ENCODE measurements at regions not wholly inside any gene's neighbourhood (a gene's known extent, or its start where the extent isn't known, plus 50 kb on each side); places are given as distances from the start of the nearest gene placed in this dataset.

DNA sequence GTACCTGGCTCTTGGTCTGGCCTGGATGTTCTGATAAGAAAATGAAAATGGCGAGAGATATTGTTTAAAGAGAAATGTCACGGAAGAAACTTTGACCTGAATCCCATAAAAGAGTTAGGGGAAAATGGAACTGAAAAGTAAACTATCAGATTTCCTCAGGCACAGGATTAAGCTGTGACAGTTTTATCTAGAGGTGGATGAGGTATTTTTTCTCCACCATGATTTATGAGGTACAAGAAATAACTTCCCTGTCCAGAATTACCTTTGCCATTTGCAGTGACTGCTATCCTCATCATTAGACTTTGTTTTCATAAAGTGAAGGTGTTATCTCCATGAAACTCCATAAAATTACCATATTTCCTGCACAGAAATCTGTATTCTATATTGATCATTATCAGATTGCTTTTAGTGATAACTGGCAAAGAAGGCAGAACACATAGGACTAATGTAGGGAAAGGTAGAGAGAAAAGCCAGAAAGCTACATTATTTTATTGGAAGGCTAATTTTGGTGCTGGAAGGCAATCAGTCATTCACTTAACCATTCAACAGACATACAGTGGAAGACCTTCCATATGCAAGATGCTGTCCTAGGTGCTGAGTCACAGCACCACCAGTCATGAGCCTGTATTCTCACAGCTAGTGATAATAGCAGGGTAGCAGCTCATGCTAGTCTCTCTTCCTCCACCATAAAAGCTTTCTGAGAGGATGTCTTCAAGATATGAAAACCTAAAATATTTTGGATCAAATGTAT, 427.3 kb upstream of the CITED2 start:
- DNase-seq (ENCODE audit: low spot score in 2 of 2): no peak
- H3K9me3 Mint-ChIP-seq: no peaks in the 10 kb centered on the region
- peak; percentile 42 for ATAC-seq
- H3K27ac Mint-ChIP-seq: no peak overlapping the region
- H3K4me3 Mint-ChIP-seq: no peak overlapping the region
- no peaks in the 10 kb centered on the region for H3K36me3 Mint-ChIP-seq
- H3K4me1 Mint-ChIP-seq: no peaks in the 10 kb centered on the region

DNA sequence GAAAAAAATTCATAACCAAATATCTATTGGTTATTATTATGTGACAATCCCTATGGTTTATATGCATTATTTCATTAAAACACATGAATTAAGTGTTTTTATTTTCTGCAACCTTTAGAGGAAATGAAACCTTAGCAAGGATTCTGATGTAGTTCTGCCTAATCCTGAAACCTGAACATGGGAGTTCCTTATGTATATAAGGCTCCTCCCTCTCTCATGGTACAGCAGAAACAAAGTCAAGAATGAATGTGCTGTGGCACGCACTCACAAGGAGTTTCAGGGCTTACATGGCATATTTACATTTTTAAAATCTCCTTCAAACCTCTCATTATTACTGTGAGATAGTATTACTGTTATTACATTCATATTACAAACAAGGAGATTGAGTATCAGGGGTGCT, 426.4 kb upstream of the CITED2 start:
- H3K4me3 Mint-ChIP-seq: no peak overlapping the region
- no peaks in the 10 kb centered on the region for H3K9me3 Mint-ChIP-seq
- no peak overlapping the region for H3K27ac Mint-ChIP-seq
- no peaks in the 10 kb centered on the region for H3K36me3 Mint-ChIP-seq
- ATAC-seq: peak; percentile 61
- no peaks in the 10 kb centered on the region for H3K4me1 Mint-ChIP-seq
- no peak for DNase-seq (ENCODE audit: low spot score in 2 of 2)

DNA sequence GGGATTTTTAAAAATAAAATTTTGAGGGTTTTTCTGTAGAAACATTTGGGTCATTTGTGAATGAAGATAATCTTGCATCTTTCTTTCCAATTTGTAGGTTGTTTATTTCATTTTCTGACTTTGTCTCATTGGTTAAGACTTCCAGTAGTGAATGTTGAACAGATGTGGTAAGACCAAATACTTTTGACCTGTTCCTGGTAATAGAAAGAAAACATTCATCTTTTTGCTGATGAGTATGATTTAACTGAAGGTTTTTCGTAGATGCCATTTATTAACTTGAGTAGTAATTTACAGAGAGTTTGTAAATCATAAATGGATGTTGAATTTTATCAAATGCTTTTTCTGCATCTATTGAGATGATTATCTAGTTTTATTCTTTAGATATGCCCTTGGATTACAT, 416.1 kb upstream of the CITED2 start:
- H3K27ac Mint-ChIP-seq: no peak overlapping the region
- no peaks in the 10 kb centered on the region for H3K36me3 Mint-ChIP-seq

DNA sequence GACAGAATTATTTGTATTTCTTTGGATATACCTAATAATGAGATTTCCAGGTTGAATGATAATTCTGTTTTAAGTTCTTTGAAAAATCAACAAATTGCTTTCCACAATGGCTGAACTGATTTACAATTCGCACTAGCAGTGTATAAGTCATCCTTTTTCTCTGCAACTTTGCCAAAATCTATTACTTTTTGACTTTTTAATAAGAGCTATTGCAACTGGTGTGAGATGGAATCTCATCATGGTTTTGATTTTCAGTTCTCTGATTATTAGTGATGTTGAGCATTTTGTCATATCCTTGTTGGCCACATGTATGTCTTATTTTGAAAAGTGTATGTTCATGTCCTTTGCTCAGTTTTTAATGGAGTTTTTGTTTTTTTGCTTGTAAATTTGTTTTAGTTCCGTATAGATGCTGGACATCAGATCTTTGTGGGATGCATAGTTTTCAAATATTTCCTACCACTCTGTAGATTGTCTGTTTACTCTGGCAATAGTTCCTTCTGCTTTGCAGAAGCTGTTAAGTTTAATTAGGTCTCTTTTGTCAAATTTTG, 409.8 kb upstream of the CITED2 start:
- Mint-ChIP-seq H3K36me3 (no peaks in the 10 kb centered on the region), H3K4me3 (no peak overlapping the region), H3K27ac (no peak overlapping the region), H3K4me1 (no peaks in the 10 kb centered on the region), H3K9me3 (peaks cover 3% of the 10 kb centered on the region)
- ATAC-seq: no peak
- DNase-seq (ENCODE audit: low spot score in 2 of 2): no peak

More for the DNA sequence above, 416.1 kb upstream of the CITED2 start:
- ATAC-seq (no peak), DNase-seq (ENCODE audit: low spot score in 2 of 2) (no peak)
- H3K4me1 Mint-ChIP-seq: no peaks in the 10 kb centered on the region
- H3K9me3 Mint-ChIP-seq: peaks cover 3% of the 10 kb centered on the region
- no peak overlapping the region for H3K4me3 Mint-ChIP-seq

DNA sequence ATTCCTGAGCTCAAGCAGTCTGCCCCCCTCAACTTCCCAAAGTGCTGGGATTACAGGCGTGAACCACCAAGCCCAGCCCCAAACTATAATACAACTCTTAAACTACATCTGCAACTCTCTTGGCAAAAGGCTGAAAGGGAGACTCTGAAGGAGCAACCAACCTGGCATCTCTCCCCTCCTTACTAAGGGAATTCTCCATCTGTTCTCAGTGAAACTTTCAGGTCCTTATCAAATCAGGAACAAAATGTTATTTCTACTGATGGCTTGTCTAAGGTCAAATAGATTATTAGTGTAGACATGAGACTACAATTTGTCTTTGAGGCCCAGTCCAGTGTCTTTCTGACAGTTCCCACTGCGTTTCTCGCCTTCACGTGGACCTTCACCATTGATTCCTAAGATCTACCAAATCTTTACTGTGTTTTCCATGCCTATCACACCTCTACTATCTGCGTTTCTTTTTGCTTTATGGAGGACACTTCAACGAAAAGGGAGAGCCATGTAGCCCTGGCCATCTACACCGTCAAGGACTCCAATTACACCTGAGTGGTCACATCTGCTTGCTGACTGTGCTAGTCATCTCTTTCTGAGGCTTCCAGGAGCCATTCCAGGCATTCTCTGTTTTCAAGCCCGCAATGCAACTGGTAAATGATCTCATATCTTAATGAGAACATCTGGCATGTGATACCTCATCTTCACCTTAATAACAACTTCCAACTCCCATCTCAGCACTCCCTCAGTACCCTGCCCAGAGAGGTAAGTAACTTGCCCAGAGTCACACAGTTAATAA, 405.7 kb upstream of the CITED2 start:
- ATAC-seq (no peak), DNase-seq (ENCODE audit: low spot score in 2 of 2) (no peak)
- Mint-ChIP-seq H3K4me3 (no peak overlapping the region), H3K36me3 (no peaks in the 10 kb centered on the region), H3K9me3 (no peaks in the 10 kb centered on the region), H3K27ac (no peak overlapping the region), H3K4me1 (peaks cover 5% of the 10 kb centered on the region)

DNA sequence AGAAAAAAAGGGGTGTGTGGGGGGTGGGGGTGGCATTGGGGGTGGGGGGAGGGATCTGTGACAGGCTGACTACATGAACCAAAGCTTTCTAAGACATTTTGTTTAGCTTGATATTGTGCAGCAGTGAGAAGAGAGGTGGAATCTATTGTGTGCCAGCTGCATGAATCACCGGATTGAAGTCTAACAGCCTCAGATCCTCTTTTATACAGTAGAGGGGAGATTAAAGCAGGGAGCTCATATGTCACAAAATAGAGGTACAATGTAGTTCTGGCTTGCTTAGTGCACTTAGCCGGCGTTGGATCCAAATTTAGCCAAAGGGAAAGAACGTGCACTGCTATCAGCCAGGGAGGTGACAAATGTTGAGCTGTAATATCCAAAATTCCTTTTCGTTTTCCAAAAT, 404.2 kb upstream of the CITED2 start:
- H3K4me3 Mint-ChIP-seq: no peak overlapping the region
- H3K4me1 Mint-ChIP-seq: peaks cover 5% of the 10 kb centered on the region
- H3K27ac Mint-ChIP-seq: no peak overlapping the region
- DNase-seq (ENCODE audit: low spot score in 2 of 2) (no peak), ATAC-seq (no peak)
- H3K36me3 Mint-ChIP-seq: no peaks in the 10 kb centered on the region
- no peaks in the 10 kb centered on the region for H3K9me3 Mint-ChIP-seq

DNA sequence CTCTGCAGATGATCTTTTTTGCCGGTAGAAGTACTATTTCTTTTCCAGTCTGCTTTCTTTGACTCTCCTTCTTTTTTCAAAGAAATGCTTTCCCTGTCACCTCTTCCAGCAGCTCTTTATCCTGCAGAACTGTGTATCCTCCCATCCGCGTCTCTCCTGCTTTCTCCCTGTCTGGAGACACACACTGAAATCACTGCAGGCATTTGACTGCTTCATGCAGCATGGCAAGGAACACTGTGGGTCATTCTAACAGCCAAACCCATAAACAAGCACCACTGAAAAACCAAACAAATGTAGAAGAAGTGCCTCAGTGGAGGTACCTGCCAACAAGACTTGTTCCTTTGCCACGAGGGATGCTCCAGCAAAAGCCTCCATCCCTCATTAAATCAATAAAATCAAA, 403.7 kb upstream of the CITED2 start:
- Mint-ChIP-seq H3K9me3 (no peaks in the 10 kb centered on the region), H3K36me3 (no peaks in the 10 kb centered on the region), H3K4me1 (peaks cover 5% of the 10 kb centered on the region), H3K4me3 (no peak overlapping the region), H3K27ac (no peak overlapping the region)
- no peak for DNase-seq (ENCODE audit: low spot score in 2 of 2)
- no peak for ATAC-seq

DNA sequence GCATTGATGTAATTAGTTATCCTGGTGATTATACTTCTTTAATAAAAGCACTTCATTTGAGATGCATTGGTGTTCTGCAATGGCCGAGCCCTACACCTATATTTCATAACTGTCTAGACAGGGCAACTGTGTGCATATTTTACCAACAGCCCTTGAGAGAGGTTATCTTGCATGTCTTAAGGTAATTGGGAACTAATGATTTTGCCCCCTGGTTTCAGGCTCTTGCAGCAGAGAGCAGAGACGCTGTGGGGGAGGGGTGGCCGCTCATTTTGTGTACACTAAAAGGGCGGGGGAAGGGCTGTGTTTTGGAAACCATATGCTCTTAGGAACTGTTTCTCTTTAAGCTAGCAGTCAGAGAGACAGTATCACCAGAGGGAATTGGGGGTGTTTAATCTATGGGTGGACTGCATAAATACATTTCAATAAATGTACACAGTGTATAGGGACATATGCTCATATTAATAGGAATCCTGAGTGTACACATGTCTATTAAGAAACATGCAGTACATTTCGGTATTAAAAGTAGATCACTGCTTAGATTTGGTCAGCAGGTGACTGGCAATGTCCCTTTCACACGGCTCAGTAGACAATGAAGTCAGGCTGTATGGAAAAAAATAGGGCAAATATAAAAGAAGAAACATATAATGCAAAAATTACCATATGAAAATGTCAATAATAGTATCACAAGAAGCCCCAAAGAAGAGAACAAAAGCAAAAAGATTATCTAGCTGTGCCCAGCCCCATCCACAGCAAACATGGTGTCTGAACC, 402.9 kb upstream of the CITED2 start:
- ATAC-seq (no peak), DNase-seq (ENCODE audit: low spot score in 2 of 2) (no peak)
- Mint-ChIP-seq H3K27ac (no peak overlapping the region), H3K36me3 (no peaks in the 10 kb centered on the region), H3K9me3 (no peaks in the 10 kb centered on the region), H3K4me1 (peaks cover 5% of the 10 kb centered on the region), H3K4me3 (no peak overlapping the region)

DNA sequence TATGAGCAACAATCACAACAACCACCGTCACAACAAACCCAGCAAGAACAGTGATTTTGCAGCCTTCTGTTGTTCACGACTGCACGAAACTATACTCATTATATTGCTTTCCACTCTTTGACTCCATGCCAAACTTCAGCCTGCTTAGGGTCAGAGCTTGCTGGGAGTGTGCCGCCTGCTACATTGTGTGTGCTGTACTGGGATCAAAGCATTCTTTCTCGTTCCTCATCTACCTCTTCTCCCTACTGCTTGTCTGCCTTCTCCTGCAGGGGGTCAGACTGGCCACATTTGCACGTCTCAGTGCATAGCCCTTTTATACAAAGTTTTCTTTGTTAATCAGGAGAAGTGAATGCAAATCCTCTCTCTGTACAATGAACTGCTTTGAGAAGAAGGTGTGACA, 401.6 kb upstream of the CITED2 start:
- Mint-ChIP-seq H3K27ac (no peak overlapping the region), H3K9me3 (no peaks in the 10 kb centered on the region), H3K36me3 (no peaks in the 10 kb centered on the region), H3K4me1 (peaks cover 5% of the 10 kb centered on the region), H3K4me3 (no peak overlapping the region)
- DNase-seq (ENCODE audit: low spot score in 2 of 2) (no peak), ATAC-seq (no peak)

DNA sequence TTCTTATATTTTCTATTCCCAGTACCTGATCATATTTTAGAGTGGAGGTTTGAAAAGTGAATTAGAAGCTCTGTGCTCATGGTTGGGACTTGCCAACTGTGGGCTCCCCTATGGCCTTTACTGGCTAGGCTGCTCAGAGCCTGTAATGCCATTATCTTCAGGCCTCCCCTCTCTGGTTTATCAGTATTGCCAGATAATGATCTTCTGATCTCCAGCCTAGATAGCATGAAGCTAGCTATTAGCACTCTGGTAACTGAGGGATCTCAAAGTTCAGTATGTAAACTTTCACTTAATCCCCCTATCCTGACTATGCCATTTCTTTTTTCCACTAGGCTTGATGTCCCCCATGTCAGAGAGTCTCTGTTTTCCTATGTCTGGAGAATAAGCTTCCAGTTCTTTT, 393.7 kb upstream of the CITED2 start:
- no peak overlapping the region for H3K27ac Mint-ChIP-seq
- no peaks in the 10 kb centered on the region for H3K36me3 Mint-ChIP-seq
- peaks cover 24% of the 10 kb centered on the region for H3K4me1 Mint-ChIP-seq
- no peaks in the 10 kb centered on the region for H3K9me3 Mint-ChIP-seq
- ATAC-seq (no peak), DNase-seq (ENCODE audit: low spot score in 2 of 2) (no peak)
- H3K4me3 Mint-ChIP-seq: no peak overlapping the region

DNA sequence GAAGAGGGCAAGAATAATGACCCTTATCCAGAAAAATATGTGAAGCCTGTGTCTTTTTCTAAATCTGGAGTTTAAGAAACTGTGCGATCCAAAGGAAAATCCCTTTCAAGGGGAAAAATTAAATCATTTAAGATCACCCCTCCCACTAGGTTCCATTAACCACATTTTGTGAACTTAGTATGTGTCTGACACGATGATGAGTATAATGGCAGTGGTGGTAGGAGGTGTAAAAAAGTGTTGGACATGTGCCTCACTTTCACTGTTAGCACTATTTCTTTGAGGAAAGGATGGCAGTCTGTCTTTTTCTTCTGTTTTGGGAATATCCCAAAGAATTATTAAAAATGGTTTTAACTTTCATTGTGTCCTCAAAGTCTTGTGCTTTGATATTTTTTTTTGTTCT, 392.3 kb upstream of the CITED2 start:
- Mint-ChIP-seq H3K9me3 (no peaks in the 10 kb centered on the region), H3K4me1 (peaks cover 24% of the 10 kb centered on the region), H3K36me3 (no peaks in the 10 kb centered on the region), H3K4me3 (no peak overlapping the region), H3K27ac (no peak overlapping the region)
- no peak for DNase-seq (ENCODE audit: low spot score in 2 of 2)
- ATAC-seq: peak; percentile 64

DNA sequence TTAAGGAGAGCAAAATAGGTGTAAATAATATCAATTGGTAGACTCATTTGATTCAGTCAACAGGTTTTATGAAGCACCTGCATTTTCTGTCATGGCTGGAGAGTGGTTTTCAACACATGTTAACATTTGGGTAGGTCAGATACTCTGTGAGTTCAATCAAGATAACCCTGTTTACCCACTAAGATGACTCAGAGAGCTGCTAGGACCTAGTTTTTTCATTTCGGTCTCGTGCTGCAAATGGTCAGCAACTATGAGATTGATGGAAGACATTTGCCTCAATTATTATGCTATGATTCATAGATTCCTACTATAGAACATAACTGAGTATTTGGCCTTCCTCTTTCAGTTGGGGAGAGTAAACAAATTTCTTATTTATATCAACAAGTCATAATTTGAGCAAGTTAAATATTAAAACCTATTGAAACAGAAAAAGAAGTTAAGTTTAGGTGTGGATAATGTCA, 391.4 kb upstream of the CITED2 start:
- Mint-ChIP-seq H3K4me3 (no peak overlapping the region), H3K36me3 (no peaks in the 10 kb centered on the region), H3K27ac (no peak overlapping the region), H3K4me1 (peaks cover 24% of the 10 kb centered on the region), H3K9me3 (no peaks in the 10 kb centered on the region)
- DNase-seq (ENCODE audit: low spot score in 2 of 2) (no peak), ATAC-seq (peak; percentile 47)

DNA sequence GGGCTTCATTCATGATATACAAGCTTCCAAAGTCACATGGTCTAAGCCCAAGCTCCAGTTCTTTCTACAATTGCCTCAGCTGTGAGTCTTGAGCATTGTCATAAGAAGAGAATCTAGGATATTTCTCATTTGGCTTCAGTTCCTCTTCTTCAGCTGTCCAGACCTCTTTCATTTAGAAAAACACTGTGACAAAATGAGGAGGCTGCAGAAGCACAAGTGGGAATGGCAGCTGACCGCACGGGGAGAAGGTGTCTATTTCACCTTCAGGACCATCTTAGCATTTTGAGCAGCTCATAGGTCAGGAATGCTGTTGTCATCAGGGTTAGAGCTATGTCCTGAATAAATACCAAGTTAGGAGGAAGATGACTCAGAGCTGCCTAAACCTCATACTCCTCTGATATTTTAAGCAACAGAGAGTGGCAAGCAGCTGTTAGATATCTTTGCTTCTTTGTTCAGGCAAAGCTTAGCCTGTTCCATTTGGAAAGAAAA, 390.1 kb upstream of the CITED2 start:
- Mint-ChIP-seq H3K27ac (peak overlapping the region; percentile 41), H3K36me3 (no peaks in the 10 kb centered on the region), H3K4me1 (peaks cover 24% of the 10 kb centered on the region), H3K9me3 (no peaks in the 10 kb centered on the region), H3K4me3 (peak overlapping the region; percentile 40)
- DNase-seq (ENCODE audit: low spot score in 2 of 2) (peak in 1 of 2 donors; percentile 3), ATAC-seq (peak; percentile 91)

DNA sequence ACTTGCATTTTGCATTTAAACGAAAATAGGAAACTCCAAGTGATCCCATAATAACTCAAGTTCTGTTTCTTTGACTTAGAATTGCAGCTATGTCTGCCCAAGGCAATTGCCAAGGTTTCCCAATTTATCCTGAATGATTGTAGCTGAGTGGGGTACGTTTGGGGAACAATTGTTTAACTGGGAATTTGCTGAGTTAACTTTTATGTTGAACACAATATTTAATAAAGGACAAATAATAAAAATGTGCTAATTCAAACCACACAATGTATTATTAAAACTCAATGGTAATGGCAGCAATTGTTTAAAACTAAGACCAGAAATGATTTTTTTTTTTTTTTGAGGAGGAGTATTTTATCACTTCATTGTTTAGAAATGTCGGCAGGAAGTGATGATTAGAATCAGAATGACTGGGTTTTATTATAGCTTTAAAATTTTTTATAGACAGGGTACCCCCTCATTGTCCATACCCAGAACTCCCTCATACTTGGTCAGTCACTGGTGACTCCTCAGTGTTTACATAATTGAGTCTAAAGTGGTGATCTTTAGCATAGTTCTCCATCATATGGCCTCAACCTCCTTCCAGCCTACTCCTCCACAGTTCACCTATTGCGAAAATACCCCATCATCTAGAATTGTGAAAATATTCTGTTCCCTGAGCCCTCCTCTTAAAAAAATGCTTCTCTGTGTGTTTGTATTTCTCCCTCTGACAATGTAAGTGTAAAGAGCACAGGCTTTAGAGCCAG, 389.2 kb upstream of the CITED2 start:
- Mint-ChIP-seq H3K9me3 (no peaks in the 10 kb centered on the region), H3K27ac (peak overlapping the region; percentile 41), H3K4me1 (peaks cover 24% of the 10 kb centered on the region), H3K4me3 (no peak overlapping the region), H3K36me3 (no peaks in the 10 kb centered on the region)
- ATAC-seq (no peak), DNase-seq (ENCODE audit: low spot score in 2 of 2) (no peak)
